ENCODE measurements at regions not wholly inside any gene's neighbourhood (a gene's known extent, or its start where the extent isn't known, plus 50 kb on each side); places are given as distances from the start of the nearest gene placed in this dataset.
"Not testable (repeated sequence)": the region's sequence is repeated elsewhere in the genome, so short reads cannot be mapped to it uniquely, and the experiment has no call there.

- not testable (repeated sequence) for TF ChIP-seq JUNB (IDR thresholded peaks at IDR 0.05); REST (IDR thresholded peaks at IDR 0.05; ENCODE audit: low read depth, low read length); E4F1 (IDR thresholded peaks at IDR 0.05; ENCODE audit: borderline replicate concordance, partially characterized antibody); ZNF274 (IDR thresholded peaks at IDR 0.05; ENCODE audit: insufficient read depth, insufficient read length); MAX (IDR thresholded peaks at IDR 0.05; ENCODE audit: low read depth, low read length); IKZF1 (conservative IDR thresholded peaks at IDR 0.05); CTCF (IDR thresholded peaks at IDR 0.05 in 2 of 3, conservative IDR thresholded peaks at IDR 0.05 in 1 of 3; ENCODE audit: control insufficient read depth in 2 of 3, extremely low read depth in 1 of 3, insufficient read depth in 1 of 3, low read depth in 3 of 3, low read length in 3 of 3); NBN (IDR thresholded peaks at IDR 0.05)
These were observed 87.3 kb upstream of the EEPD1 start for GRCh38 chr7:36065563-36066342.
